ENCODE measurements at regions not wholly inside any gene's neighbourhood (a gene's known extent, or its start where the extent isn't known, plus 50 kb on each side); places are given as distances from the start of the nearest gene placed in this dataset.
A peak's percentile ranks its signal among the peaks of the same experiment; 100 is the strongest.
"Not testable (repeated sequence)": the region's sequence is repeated elsewhere in the genome, so short reads cannot be mapped to it uniquely, and the experiment has no call there.

GRCh38 chr22:10526079-10526478 lies 5001.9 kb upstream of the OR11H1 start:
- H3K27ac Mint-ChIP-seq (ENCODE audit: unreplicated experiment); H3K27me3 Mint-ChIP-seq (ENCODE audit: unreplicated experiment); H3K4me1 Mint-ChIP-seq (ENCODE audit: low read depth, unreplicated experiment); H3K4me3 Mint-ChIP-seq (ENCODE audit: unreplicated experiment); H3K9me3 Mint-ChIP-seq (ENCODE audit: unreplicated experiment); H3K36me3 Mint-ChIP-seq (ENCODE audit: unreplicated experiment): not testable (repeated sequence)
- peak; percentile 0 for DNase-seq

GRCh38 chr22:10531141-10531540 lies 4996.9 kb upstream of the OR11H1 start:
- not testable (repeated sequence) for H3K9me3 Mint-ChIP-seq (ENCODE audit: unreplicated experiment); H3K4me3 Mint-ChIP-seq (ENCODE audit: unreplicated experiment); H3K4me1 Mint-ChIP-seq (ENCODE audit: low read depth, unreplicated experiment); DNase-seq; H3K27me3 Mint-ChIP-seq (ENCODE audit: unreplicated experiment); H3K27ac Mint-ChIP-seq (ENCODE audit: unreplicated experiment); H3K36me3 Mint-ChIP-seq (ENCODE audit: unreplicated experiment)

GRCh38 chr22:10572531-10572930 lies 4955.5 kb upstream of the OR11H1 start:
- not testable (repeated sequence) for H3K4me1 Mint-ChIP-seq (ENCODE audit: low read depth, unreplicated experiment); DNase-seq

GRCh38 chr22:10601071-10601470 lies 4926.9 kb upstream of the OR11H1 start:
- not testable (repeated sequence) for DNase-seq; H3K27me3 Mint-ChIP-seq (ENCODE audit: unreplicated experiment)

More at GRCh38 chr22:10572531-10572930, 4955.5 kb upstream of the OR11H1 start:
- not testable (repeated sequence) for H3K27ac Mint-ChIP-seq (ENCODE audit: unreplicated experiment); H3K9me3 Mint-ChIP-seq (ENCODE audit: unreplicated experiment); H3K4me3 Mint-ChIP-seq (ENCODE audit: unreplicated experiment); H3K27me3 Mint-ChIP-seq (ENCODE audit: unreplicated experiment); H3K36me3 Mint-ChIP-seq (ENCODE audit: unreplicated experiment)

GRCh38 chr22:10631961-10632360 lies 4896.0 kb upstream of the OR11H1 start:
- H3K27me3 Mint-ChIP-seq (ENCODE audit: unreplicated experiment); H3K4me1 Mint-ChIP-seq (ENCODE audit: low read depth, unreplicated experiment); H3K27ac Mint-ChIP-seq (ENCODE audit: unreplicated experiment); H3K4me3 Mint-ChIP-seq (ENCODE audit: unreplicated experiment); H3K9me3 Mint-ChIP-seq (ENCODE audit: unreplicated experiment); DNase-seq; H3K36me3 Mint-ChIP-seq (ENCODE audit: unreplicated experiment): not testable (repeated sequence)

More at GRCh38 chr22:10601071-10601470, 4926.9 kb upstream of the OR11H1 start:
- H3K27ac Mint-ChIP-seq (ENCODE audit: unreplicated experiment); H3K9me3 Mint-ChIP-seq (ENCODE audit: unreplicated experiment); H3K36me3 Mint-ChIP-seq (ENCODE audit: unreplicated experiment); H3K4me3 Mint-ChIP-seq (ENCODE audit: unreplicated experiment); H3K4me1 Mint-ChIP-seq (ENCODE audit: low read depth, unreplicated experiment): not testable (repeated sequence)

GRCh38 chr22:10635341-10635740 lies 4892.7 kb upstream of the OR11H1 start:
- not testable (repeated sequence) for H3K4me3 Mint-ChIP-seq (ENCODE audit: unreplicated experiment); H3K4me1 Mint-ChIP-seq (ENCODE audit: low read depth, unreplicated experiment); DNase-seq; H3K27ac Mint-ChIP-seq (ENCODE audit: unreplicated experiment); H3K27me3 Mint-ChIP-seq (ENCODE audit: unreplicated experiment); H3K36me3 Mint-ChIP-seq (ENCODE audit: unreplicated experiment); H3K9me3 Mint-ChIP-seq (ENCODE audit: unreplicated experiment)

GRCh38 chr22:10662818-10663217 lies 4865.2 kb upstream of the OR11H1 start:
- not testable (repeated sequence) for H3K27me3 Mint-ChIP-seq (ENCODE audit: unreplicated experiment); H3K4me1 Mint-ChIP-seq (ENCODE audit: low read depth, unreplicated experiment); DNase-seq; H3K36me3 Mint-ChIP-seq (ENCODE audit: unreplicated experiment); H3K4me3 Mint-ChIP-seq (ENCODE audit: unreplicated experiment); H3K9me3 Mint-ChIP-seq (ENCODE audit: unreplicated experiment); H3K27ac Mint-ChIP-seq (ENCODE audit: unreplicated experiment)

- not testable (repeated sequence) for H3K27me3 Mint-ChIP-seq (ENCODE audit: unreplicated experiment); H3K27ac Mint-ChIP-seq (ENCODE audit: unreplicated experiment); H3K36me3 Mint-ChIP-seq (ENCODE audit: unreplicated experiment); H3K4me1 Mint-ChIP-seq (ENCODE audit: low read depth, unreplicated experiment); DNase-seq; H3K4me3 Mint-ChIP-seq (ENCODE audit: unreplicated experiment); H3K9me3 Mint-ChIP-seq (ENCODE audit: unreplicated experiment)
- TF ChIP-seq CTCF (IDR thresholded peaks at IDR 0.05; ENCODE audit: partially characterized antibody, unreplicated experiment): peak; percentile 42
Observed at GRCh38 chr22:10673065-10673464, 4854.9 kb upstream of the OR11H1 start.

- not testable (repeated sequence) for H3K27me3 Mint-ChIP-seq (ENCODE audit: unreplicated experiment); H3K36me3 Mint-ChIP-seq (ENCODE audit: unreplicated experiment); H3K27ac Mint-ChIP-seq (ENCODE audit: unreplicated experiment); DNase-seq; H3K4me1 Mint-ChIP-seq (ENCODE audit: low read depth, unreplicated experiment); H3K4me3 Mint-ChIP-seq (ENCODE audit: unreplicated experiment); H3K9me3 Mint-ChIP-seq (ENCODE audit: unreplicated experiment)
- TF ChIP-seq CTCF (IDR thresholded peaks at IDR 0.05; ENCODE audit: partially characterized antibody, unreplicated experiment): peak; percentile 15
Observed at GRCh38 chr22:10678720-10679119, 4849.3 kb upstream of the OR11H1 start.

GRCh38 chr22:10685436-10685835 lies 4842.6 kb upstream of the OR11H1 start:
- not testable (repeated sequence) for H3K27me3 Mint-ChIP-seq (ENCODE audit: unreplicated experiment); H3K36me3 Mint-ChIP-seq (ENCODE audit: unreplicated experiment); H3K4me1 Mint-ChIP-seq (ENCODE audit: low read depth, unreplicated experiment); DNase-seq; H3K4me3 Mint-ChIP-seq (ENCODE audit: unreplicated experiment); H3K9me3 Mint-ChIP-seq (ENCODE audit: unreplicated experiment); H3K27ac Mint-ChIP-seq (ENCODE audit: unreplicated experiment)

GRCh38 chr22:10687256-10687655 lies 4840.7 kb upstream of the OR11H1 start:
- DNase-seq; H3K4me3 Mint-ChIP-seq (ENCODE audit: unreplicated experiment); H3K4me1 Mint-ChIP-seq (ENCODE audit: low read depth, unreplicated experiment); H3K36me3 Mint-ChIP-seq (ENCODE audit: unreplicated experiment); H3K27me3 Mint-ChIP-seq (ENCODE audit: unreplicated experiment); H3K9me3 Mint-ChIP-seq (ENCODE audit: unreplicated experiment); H3K27ac Mint-ChIP-seq (ENCODE audit: unreplicated experiment): not testable (repeated sequence)

Data from glutamatergic neuron (in vitro differentiated cells).